Neural crest cell (in vitro differentiated cells): ENCODE measurements at regions not wholly inside any gene's neighbourhood (a gene's known extent, or its start where the extent isn't known, plus 50 kb on each side); places are given as distances from the start of the nearest gene placed in this dataset.

ENCODE experiments used
- DNase-seq: peaks from one replicate; pipeline ENCODE4 v3.0.0; 2021; ENCODE audit warnings: low read depth, mixed read lengths, low spot score
- H3K27ac Mint-ChIP-seq: one replicate; pipeline ENCODE4 v1.8.0; 2021; ENCODE audit warnings: mild to moderate bottlenecking, mixed read lengths; ENCODE audit not compliant: unreplicated experiment
- H3K27me3 Mint-ChIP-seq: 2 replicates; pipeline ENCODE4 v1.8.0; 2021; ENCODE audit warnings: low read depth, mild to moderate bottlenecking, mixed read lengths
- H3K36me3 Mint-ChIP-seq: 2 replicates; pipeline ENCODE4 v1.8.0; 2021; ENCODE audit warnings: low read depth, mild to moderate bottlenecking, mixed read lengths
- H3K4me1 Mint-ChIP-seq: 2 replicates; pipeline ENCODE4 v1.8.0; 2021; ENCODE audit warnings: mixed read lengths
- H3K4me3 Mint-ChIP-seq: one replicate; pipeline ENCODE4 v1.8.0; 2021; ENCODE audit warnings: mild to moderate bottlenecking, mixed read lengths
- H3K9me3 Mint-ChIP-seq: 2 replicates; pipeline ENCODE4 v1.8.0; 2021; ENCODE audit warnings: mixed read lengths
- CTCF ChIP-seq: fragments of 200-600 bp; sonication (generic); conservative IDR thresholded peaks from 2 replicates; pipeline ENCODE4 v1.5.0; 2021; ENCODE audit warnings: antibody characterized with exemption, mild to moderate bottlenecking

- no peak for TF ChIP-seq CTCF
- Mint-ChIP-seq H3K36me3 (peaks cover 2% of the 10 kb centered on the region), H3K9me3 (peaks cover 5% of the 10 kb centered on the region), H3K27me3 (no peaks in the 10 kb centered on the region), H3K4me1 (no peaks in the 10 kb centered on the region), H3K27ac (no peak overlapping the region), H3K4me3 (no peak overlapping the region)
- no peak for DNase-seq
Measured at GRCh38 chr2:145741636-145742035, 1221.7 kb upstream of the ZEB2 start.

DNA sequence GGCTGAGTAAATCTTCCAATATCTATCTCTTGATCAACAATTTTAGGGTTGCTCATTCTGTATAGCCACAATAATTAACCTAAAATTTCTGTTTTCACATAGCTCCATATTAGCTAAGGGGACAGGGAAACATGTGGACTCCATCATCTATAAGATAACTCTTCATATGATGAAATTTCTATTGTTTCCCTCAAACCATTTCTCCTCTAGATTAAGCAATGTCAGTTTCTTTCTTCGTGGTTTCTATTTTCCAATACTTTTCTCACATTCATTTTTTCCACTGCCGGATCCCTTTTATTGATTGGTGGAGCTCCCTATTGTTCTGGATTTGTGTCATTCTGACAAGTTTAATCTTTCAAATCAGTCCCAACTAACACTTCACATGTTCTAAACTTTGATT, 1221.3 kb upstream of the ZEB2 start:
- DNase-seq, result no peak
- peaks cover 2% of the 10 kb centered on the region for H3K36me3 Mint-ChIP-seq
- peaks cover 5% of the 10 kb centered on the region for H3K9me3 Mint-ChIP-seq
- H3K4me3 Mint-ChIP-seq, result no peak overlapping the region
- H3K27me3 Mint-ChIP-seq, result no peaks in the 10 kb centered on the region
- no peak for TF ChIP-seq CTCF
- no peaks in the 10 kb centered on the region for H3K4me1 Mint-ChIP-seq
- no peak overlapping the region for H3K27ac Mint-ChIP-seq

- Mint-ChIP-seq H3K36me3 (peaks cover 2% of the 10 kb centered on the region), H3K9me3 (peaks cover 5% of the 10 kb centered on the region), H3K27ac (no peak overlapping the region), H3K4me3 (no peak overlapping the region), H3K27me3 (no peaks in the 10 kb centered on the region), H3K4me1 (no peaks in the 10 kb centered on the region)
- TF ChIP-seq CTCF, result no peak
- no peak for DNase-seq
Measured at GRCh38 chr2:145740302-145740701, 1220.4 kb upstream of the ZEB2 start.

DNA sequence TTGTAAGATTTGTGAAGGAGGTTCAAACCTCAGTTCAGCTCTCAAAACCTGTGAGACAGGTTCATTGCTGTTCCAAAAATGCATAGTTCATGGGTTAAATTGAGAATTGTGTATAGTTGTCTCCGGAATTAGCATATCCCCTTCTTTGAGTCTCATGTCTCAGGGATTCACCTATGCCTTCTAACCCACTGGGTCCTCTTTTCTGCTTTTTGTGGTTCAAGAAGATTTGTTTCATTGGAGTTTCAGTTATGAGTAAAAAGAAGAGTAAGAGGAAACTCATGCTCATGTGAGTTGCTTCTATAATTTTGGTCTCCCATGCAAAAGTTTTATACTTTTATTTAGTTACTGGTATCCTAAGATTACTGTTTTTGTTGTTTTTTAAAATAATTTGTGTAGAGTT, 1219.8 kb upstream of the ZEB2 start:
- Mint-ChIP-seq H3K4me3 (no peak overlapping the region), H3K4me1 (no peaks in the 10 kb centered on the region), H3K27me3 (no peaks in the 10 kb centered on the region), H3K36me3 (peaks cover 2% of the 10 kb centered on the region), H3K27ac (no peak overlapping the region), H3K9me3 (peaks cover 5% of the 10 kb centered on the region)
- DNase-seq, result no peak
- TF ChIP-seq CTCF, result no peak

GRCh38 chr2:145736871-145737270, 1217.0 kb upstream of the ZEB2 start:
- Mint-ChIP-seq H3K4me3 (no peak overlapping the region), H3K27ac (no peak overlapping the region), H3K9me3 (peaks cover 5% of the 10 kb centered on the region), H3K4me1 (no peaks in the 10 kb centered on the region), H3K36me3 (peaks cover 2% of the 10 kb centered on the region), H3K27me3 (no peaks in the 10 kb centered on the region)
- DNase-seq, result no peak
- no peak for TF ChIP-seq CTCF

DNA sequence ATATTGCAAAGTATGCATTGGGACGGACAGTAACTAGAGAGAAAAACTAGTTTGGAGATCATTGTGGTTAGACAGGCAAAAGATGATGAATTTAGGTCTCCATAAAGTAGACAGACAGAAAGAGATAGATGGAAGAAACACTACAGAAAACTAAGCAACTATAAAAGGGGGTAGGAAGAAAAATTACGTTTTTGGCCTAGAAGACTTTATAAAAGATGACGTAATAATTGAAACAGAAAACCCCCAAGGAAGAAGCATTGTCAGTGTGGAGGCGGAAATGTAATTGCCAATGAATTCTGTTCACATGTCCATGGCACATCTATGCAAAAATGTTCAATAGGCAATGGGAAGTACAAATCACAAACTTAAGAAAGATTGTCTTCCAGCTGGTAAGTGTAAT, 1211.5 kb upstream of the ZEB2 start:
- Mint-ChIP-seq H3K27me3 (no peaks in the 10 kb centered on the region), H3K27ac (no peak overlapping the region)

More for the DNA sequence above, 1211.5 kb upstream of the ZEB2 start:
- DNase-seq, result no peak
- Mint-ChIP-seq H3K36me3 (no peaks in the 10 kb centered on the region), H3K4me3 (no peak overlapping the region), H3K9me3 (peaks cover 6% of the 10 kb centered on the region), H3K4me1 (no peaks in the 10 kb centered on the region)
- no peak for TF ChIP-seq CTCF
